ENCODE measurements at regions not wholly inside any gene's neighbourhood (a gene's known extent, or its start where the extent isn't known, plus 50 kb on each side); places are given as distances from the start of the nearest gene placed in this dataset.
"Not testable (repeated sequence)": the region's sequence is repeated elsewhere in the genome, so short reads cannot be mapped to it uniquely, and the experiment has no call there.

DNA sequence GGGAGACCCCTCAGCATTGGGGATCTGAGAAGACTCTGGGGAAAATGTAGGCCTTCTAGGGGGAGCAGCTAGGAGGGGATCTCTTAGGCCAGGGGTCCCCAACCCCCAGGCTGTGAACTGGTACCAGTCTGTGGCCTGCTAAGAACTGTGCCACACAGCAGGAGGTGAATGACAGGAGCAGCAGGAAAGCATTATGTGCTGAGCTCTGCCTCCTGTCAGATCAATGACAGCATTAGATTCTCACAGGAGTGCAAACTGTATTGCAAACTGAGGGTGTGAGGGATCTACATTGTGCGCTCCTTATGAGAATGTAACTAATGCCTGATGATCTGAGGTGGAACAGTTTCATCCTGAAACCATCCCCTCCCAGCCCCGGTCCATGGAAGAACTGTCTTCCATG, 127.3 kb downstream of the SCG2 start:
- DNase-seq (ENCODE audit: missing footprints) (no peak), ATAC-seq (no peak)
- intact Hi-C loops (cut with DNase I) = no loop called here

DNA sequence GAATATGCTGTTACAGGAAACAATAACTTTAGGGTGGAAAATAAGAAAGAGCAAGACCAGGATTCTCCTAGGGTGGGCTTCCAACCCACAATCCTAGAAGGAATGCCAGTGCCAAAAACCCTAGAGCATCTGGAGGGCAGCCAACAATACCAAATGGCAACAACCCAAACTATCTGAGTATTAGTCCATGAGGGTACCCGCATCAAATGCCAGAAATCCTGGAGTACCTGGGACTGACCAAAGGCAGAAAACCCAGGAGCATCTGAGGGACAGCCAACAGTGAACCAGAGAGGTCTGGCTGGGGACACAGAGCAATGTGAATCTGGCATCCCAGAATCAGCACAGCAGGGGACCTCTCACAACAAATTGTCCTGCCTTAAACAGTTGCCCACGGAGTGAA, 126.3 kb downstream of the SCG2 start:
- intact Hi-C loops (cut with DNase I) = no loop called here
- no peak for DNase-seq (ENCODE audit: missing footprints)
- no peak for ATAC-seq

DNA sequence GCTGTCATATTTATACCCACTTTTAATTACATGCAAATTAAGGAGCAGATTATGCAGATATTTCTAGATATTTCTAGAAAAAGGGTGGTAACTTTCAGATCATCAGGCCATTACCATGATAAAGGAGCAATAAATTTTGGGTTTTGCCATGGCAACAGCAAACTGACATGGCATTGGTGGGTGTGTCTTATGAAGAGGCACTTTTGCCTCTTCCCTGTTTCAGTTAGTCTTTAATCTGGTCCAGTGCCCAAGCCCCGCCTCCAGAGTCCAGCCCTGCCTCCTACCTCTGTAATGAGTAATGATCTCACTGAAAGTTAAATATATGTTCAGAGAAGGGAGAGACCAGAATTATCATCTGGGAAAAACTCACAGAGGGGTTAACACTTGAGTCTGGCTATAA, 124.8 kb downstream of the SCG2 start:
- ATAC-seq = no peak
- intact Hi-C loops (cut with DNase I) = no loop called here
- no peak for DNase-seq (ENCODE audit: missing footprints)

DNA sequence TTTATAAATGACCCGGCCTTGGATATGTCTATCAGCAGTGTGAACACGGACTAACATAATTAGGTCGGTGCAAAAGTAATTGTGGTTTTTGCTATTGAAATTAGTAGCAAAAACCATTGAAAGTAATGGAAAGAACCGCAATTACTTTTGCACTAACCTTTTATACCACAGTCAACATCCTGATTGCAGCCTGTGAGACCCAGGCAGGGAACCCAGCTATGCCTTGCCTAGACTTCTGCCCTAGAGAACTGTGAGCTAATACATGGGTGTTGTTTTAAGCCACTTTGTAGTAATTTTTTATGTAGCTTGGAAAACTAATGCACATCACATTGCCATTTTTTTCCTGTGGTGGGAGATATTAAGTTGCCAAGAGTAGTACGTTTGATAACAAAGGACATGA, 120.7 kb downstream of the SCG2 start:
- intact Hi-C loops (cut with DNase I) = no loop called here
- no peak for ATAC-seq
- no peak for DNase-seq (ENCODE audit: missing footprints)

DNA sequence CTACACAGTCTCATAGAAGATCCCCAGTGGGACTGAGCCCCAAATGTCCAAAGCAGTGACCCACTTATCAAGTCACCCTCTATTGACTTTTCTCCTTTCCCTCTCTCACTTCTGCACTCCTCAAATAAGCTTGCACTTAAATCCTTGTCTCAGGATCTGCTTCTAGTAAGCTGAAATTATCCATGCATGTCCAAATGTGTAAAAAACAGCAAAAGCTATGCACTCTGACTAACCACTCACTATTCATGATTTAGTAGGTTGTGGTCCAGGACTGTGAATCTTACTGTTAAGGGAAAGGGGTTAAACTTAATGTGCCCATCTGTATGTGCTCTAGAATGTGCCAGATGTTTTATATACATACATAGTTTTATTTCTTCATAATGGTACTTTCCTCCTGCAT, 115.4 kb downstream of the SCG2 start:
- DNase-seq (ENCODE audit: missing footprints) = no peak
- ATAC-seq = no peak
- intact Hi-C loops (cut with DNase I) = no loop called here

DNA sequence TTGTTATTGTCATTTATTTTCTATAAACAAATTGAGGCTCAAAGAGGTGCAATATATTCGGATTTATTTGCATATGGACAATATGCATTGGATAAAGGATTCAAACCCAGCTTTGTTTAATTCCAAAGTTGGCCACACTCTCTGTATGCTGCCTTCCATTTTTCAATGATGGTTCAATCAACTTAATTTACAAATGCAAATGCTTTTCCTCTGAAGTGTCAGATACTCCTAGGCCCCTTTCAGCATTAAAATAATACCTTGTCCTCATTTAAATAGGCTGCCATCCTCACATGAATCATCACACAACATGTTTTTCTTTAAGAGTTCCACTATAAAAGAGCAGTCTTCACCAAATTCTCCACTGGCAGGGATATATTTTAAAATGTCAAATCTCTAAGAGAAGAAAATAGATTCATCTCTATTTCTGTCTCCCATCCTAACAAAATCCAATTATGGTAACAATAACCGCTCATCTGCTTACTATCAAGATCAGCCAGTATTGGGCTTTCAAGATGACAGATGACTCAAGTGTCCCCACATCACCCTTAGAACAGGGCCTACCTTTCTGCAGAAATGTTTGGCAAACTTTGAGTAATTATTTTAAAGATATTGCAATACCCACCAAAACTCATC, 114.8 kb downstream of the SCG2 start:
- DNase-seq (ENCODE audit: missing footprints) = no peak
- ATAC-seq = no peak
- intact Hi-C loops (cut with DNase I) = no loop called here

DNA sequence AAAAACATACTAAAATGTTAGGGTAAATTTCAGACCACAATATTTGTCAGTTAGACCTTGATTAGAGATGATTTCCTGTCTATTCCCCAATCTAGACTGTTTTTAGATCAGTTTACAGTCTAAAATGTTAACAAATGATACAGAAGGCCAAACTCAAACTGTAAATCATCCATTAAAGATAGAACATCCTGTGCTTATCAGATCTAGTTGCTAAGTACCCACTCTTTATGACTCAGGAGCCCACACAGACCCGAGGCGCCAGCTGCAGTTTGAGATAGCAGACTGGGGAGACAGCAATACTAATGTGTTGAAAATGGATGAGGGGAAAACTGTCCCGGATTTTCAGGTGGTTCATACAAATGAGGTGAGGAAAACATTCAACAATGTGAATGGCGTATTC, 113.3 kb downstream of the SCG2 start:
- ATAC-seq = no peak
- intact Hi-C loops (cut with DNase I) = no loop called here
- DNase-seq (ENCODE audit: missing footprints) = no peak

DNA sequence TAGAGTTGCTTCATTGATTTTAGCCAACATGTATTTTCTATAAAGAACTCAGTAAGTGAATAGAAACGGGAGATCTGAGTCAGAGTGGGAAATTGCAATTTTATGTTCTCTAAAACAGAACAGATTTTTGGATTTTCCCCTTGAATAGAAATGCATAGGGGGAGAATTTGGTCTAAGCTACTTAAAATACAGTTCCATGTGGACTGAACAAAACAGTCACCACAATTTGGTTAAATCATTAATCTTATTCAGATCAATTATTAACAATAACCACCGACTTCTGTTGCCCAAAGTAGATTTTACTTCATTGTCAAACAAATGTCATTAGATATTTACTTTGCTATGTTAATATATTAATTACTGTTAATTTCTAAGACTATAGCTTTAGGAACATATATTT, 107.7 kb downstream of the SCG2 start:
- intact Hi-C loops (cut with DNase I) = no loop called here
- no peak for ATAC-seq
- no peak for DNase-seq (ENCODE audit: missing footprints)

DNA sequence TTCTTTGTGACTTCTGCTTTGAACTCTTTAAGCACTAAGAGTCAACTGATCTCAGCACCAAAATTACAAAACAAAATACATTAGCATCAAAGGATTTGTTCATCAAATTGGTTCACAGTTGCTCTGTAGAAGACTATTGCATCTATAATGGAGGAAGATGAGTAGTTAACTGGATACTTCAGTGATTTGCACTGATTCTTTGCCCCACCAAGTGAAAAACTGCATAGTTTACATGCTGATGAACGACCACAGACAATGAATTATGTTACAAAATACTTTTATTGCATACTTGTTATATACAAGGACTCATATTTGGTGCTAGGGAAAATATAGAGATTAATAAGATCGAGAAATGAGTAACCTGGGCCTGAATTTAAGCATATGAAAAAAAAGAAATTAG, 107.2 kb downstream of the SCG2 start:
- no peak for DNase-seq (ENCODE audit: missing footprints)
- intact Hi-C loops (cut with DNase I) = no loop called here
- no peak for ATAC-seq

DNA sequence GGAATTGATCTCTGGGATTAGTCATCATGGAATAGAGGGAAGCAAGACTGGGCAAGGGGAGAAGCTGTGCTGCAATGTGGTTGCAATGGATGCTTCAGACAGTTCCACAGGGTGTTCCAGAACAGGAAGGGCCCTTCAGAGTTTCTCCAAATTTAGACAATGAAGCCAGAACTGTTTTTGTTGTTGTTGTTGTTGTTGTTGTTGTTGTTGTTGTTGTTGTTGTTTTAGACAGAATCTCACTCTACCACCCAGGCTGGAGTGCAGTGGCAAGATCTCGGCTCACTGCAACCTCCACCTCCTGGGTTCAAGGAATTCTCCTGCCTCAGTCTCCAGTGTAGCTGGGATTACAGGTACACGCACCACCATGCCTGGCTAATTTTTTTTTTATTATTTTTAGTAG, 105.3 kb downstream of the SCG2 start:
- ATAC-seq; intact Hi-C loops (cut with DNase I); DNase-seq (ENCODE audit: missing footprints): not testable (repeated sequence)

DNA sequence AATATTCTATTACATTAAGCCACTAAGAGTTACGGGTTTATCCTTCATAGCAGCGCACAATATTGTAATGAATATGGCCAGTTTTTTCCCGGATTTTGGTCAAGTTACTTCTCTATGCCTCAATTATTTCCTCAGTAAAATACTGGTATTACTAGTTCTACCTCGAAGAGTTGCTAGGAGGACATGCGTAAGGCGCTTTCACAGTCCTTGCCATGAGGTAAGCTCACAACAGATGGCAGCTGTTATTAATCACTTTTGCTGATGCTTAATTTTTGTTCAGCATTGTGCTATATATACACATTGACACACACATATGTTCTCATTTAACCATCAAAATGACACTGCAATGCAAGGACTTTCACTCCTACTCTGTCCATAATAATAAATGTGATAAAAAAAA, 101.5 kb downstream of the SCG2 start:
- no peak for DNase-seq (ENCODE audit: missing footprints)
- intact Hi-C loops (cut with DNase I) = no loop called here
- no peak for ATAC-seq

DNA sequence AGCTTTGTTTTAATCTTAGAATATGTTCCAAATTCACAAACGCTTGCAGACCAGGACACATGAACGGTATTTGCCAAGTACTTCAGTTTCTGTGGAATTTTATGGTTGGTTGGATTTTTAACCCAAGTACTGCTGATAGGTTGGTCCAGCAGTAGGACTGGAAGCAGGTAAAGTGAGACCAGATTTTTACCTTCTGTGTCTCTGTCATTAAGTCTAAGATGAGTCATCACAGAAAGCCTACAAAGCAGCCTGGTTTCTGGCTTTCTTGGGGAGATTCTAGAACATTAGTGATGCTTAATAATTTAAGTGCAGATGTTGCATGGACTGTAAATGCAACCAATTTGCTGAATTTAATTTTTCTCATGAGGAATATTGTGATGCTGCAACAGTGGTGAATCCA, 100.5 kb downstream of the SCG2 start:
- DNase-seq (ENCODE audit: missing footprints) (no peak), ATAC-seq (no peak)
- intact Hi-C loops (cut with DNase I) = no loop called here

DNA sequence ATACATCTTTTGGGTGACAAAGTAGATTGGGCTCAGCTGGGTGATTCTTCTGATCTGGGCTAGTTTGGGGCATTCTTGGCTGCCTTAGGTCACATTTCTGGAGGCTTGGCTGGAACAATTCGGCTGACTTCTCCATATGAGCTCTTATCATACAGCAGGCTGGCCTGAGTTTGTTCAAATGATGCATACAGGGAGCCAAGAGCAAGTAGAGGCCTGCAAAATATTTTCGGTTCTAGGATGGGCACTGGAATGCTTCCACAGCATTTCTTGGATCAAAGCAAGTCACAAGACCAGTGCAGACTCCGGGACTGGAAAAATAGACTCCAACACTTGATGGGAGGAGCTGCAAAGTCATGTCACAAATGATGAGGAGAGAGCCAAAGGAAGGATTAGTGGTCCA, 98.4 kb downstream of the SCG2 start:
- ATAC-seq (no peak), DNase-seq (ENCODE audit: missing footprints) (no peak)

DNA sequence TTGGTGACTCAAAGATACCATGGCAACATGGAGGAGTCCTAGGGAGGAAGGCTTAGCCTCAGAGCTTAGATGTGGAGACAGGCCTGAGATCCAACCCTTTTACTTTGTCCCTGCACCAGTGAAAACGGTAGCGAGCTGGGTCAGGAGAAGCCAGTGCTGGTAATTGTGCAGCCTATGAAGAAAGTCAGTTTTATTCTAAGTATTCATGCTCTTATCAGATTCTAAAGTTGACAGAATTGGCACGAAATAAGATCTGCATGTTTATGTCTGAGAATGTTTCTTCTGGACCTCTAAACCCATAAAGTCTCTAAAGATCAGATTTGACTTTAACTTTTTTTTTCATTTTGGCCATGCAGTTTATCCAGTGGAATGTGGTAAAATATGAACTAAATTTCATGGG, 93.8 kb downstream of the SCG2 start:
- DNase-seq (ENCODE audit: missing footprints) = no peak
- intact Hi-C loops (cut with DNase I) = no loop called here
- ATAC-seq = no peak

More for the DNA sequence above, 98.4 kb downstream of the SCG2 start:
- intact Hi-C loops (cut with DNase I) = no loop called here

DNA sequence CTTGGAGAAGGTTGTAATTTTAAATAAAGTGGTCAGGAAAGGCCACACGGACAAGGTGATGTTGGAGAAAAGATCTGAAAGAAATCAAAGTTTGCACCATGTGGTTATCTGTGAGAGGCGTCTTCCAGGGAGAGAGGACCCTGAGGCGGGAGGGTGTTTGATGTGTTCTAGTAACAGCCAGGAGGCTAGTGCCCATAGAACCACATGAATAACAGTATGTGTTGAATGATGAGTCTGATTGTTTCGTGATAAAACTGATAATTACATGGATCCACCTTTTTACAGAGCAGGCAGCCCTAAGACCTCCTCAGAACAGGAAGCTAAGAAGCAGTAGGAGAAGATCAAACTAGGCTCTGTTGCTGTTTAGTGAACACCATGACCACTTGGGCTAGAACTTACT, 91.4 kb downstream of the SCG2 start:
- DNase-seq (ENCODE audit: missing footprints) (no peak), ATAC-seq (no peak)
- intact Hi-C loops (cut with DNase I) = no loop called here

DNA sequence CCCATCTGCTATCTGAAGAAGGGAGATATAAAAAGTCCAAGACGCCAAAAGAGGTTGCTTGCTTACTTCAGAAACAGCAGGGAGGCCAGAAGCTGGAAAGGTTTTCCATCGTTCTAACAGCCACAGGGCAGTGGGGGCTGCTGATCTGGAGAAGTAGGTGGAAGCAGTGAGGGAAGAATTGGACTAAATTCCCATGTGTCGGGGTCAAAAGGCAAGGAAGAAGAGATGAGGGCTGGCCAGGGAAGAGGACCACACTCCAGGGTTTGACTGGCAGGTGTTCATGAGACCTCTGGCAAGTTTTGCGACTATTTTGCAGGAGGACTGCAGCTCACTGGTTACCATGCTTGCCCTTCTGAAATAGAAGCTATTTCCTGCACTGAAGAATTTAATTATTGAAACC, 91.0 kb downstream of the SCG2 start:
- ATAC-seq = no peak
- intact Hi-C loops (cut with DNase I) = no loop called here
- DNase-seq (ENCODE audit: missing footprints) = no peak

DNA sequence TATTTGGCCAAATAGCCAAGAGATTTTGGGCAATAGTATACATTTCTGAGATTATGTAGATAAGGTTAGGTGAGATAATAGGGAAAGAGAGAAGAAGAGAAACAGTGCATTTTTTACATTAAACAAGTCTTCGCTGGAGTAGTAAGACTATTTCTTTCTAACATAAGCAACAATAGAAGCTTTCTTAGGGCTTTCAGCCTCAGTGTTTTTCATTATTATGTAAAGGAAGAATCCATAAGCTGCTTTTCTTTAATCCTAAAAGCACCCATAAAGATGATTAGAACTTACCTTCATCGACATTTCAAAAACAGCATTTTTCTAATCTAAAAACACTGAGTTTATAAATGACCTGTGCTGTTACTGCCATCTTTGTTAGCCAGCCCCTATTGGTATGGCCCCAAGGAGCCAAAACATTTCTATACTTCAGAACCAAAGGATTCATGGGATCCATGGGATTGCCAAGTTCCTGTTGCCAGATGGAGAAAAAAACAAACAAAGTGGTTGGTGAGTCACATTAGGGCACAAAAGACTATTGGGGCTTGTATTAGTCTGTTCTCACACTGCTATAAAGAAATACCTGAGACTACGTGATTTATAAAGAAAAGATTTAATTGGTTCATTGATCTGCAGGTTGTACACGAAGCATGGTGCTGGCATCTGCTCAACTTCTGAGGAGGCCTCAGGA, 88.2 kb downstream of the SCG2 start:
- ATAC-seq = no peak
- intact Hi-C loops (cut with DNase I) = no loop called here
- no peak for DNase-seq (ENCODE audit: missing footprints)

DNA sequence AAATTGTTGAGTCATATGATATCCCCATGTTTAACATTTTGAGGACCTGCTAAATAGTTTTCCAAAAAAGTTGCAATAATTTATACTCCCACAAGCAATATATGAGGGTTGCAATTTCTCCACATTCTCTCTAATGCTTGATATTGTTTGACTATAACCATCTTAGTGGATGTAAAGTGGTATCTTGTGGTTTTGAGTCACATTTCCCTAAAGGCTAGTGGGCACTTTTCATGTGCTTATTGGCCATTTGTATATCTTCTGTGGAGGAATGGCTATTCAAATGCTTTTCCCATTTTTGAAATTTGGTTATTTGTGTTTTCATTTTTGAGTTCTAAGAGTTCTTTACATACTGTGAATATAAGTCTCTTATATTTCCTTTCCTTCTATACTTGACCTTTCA, 82.7 kb downstream of the SCG2 start:
- intact Hi-C loops (cut with DNase I) = no loop called here
- ATAC-seq (no peak), DNase-seq (ENCODE audit: missing footprints) (no peak)

DNA sequence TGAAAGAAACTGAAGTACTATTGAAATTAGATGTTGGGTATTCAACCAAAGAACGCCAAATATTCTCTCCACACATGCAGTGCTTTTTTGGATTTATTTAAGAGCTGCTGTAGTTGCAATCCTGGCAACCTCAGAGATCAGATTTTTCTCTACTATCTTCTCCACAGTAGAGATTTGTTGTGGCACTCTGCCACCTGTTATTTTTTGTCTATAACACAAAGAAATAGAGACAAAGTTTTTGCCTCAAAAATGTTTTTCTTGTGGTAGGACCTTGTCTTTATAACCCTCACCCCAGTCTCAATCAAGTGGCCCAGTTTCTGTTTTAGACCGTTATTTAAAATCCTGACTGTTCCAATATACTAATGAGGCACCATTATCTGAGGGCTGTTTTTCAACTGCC, 79.4 kb downstream of the SCG2 start:
- ATAC-seq (no peak), DNase-seq (ENCODE audit: missing footprints) (no peak)
- intact Hi-C loops (cut with DNase I) = no loop called here

DNA sequence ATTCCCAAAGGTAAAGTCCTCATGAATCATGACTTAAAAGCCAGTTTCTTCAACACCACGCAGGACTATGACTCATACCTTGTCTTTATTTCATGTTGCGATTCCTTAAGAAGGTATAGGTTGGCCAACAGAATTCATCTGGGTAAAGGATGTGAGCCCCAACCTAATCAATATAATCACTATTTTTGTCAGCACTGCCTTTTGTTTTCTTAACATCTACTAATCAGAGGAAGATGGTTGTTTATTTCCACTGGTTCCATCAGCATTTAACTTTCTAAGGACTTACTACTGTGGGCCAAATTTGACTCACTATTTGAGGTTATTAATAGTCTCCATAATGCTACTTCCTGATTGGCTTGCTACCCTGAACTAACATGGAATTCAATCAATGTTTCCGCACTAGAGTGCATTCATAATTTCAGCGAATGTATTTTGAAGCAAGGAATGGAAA, 78.6 kb downstream of the SCG2 start:
- DNase-seq (ENCODE audit: missing footprints) = no peak
- ATAC-seq = no peak
- intact Hi-C loops (cut with DNase I) = no loop called here

DNA sequence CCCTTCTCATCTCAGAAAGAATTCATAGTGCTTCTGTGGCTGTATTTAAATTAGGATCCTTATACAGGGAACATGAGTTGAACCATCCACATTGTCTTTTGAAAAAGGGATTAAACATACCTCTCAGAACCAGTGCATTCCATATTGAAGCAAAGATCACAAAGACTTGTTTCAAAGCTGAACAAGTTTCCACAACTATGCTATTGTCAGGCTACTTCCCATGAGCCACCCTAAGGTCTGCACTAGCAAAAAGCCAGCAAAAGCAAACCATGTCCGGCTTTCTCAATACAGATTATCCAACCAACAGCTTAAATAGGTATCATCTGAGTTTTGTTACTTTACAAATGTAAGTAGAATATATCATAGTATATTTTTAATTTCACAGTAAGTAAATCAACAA, 78.1 kb downstream of the SCG2 start:
- DNase-seq (ENCODE audit: missing footprints) (no peak), ATAC-seq (no peak)
- intact Hi-C loops (cut with DNase I) = no loop called here

Measured in Right ventricle myocardium inferior (tissue), 1 donor.